ENCODE measurements at regions not wholly inside any gene's neighbourhood (a gene's known extent, or its start where the extent isn't known, plus 50 kb on each side); places are given as distances from the start of the nearest gene placed in this dataset.

DNA sequence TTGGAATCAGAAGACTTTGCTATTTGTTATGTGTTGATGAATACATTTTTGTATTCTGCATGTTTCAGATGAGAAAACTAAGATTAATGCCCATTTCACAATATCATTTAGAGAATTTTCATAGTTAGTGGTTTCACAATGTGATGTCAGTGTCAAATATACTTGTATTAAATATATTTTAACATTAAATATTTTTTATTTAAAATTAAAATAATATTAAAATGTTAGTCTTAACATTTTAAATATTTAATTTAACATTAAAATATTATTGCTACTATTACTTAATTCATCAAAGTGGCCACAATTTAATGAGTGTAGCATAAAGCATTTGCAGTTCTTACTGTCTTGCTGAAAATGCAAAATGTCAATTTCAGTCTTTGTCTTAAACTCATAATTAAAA lies 478.8 kb downstream of the KCNJ2 start:
- H3K27ac Mint-ChIP-seq = no peak overlapping the region
- H3K4me3 Mint-ChIP-seq = no peak overlapping the region
- H3K4me2 ChIP-seq (replicated peaks; ENCODE audit: low read depth, low read length, poor library complexity, severe bottlenecking) = no peak overlapping the region
- no peak overlapping the region for H2AFZ ChIP-seq (ENCODE audit: insufficient read depth, low read depth, low read length, poor library complexity, severe bottlenecking)
- POLR2A ChIA-PET = no interaction called here
- no peak overlapping the region for H3K27ac ChIP-seq (ENCODE audit: low read length in 2 of 2)
- no peaks in the 10 kb centered on the region for H3K4me1 Mint-ChIP-seq
- no peak for ATAC-seq (ENCODE audit: low read depth)
- H3K9me3 ChIP-seq (ENCODE audit: control extremely low read depth in 1 of 3, control insufficient read depth in 2 of 3, insufficient read depth in 1 of 3, low read length in 2 of 3) = no peaks in the 10 kb centered on the region
- intact Hi-C loops (cut with micrococcal nuclease) = no loop called here
- no peaks in the 10 kb centered on the region for H3K4me1 ChIP-seq (ENCODE audit: control insufficient read depth in 2 of 2, insufficient read depth in 2 of 2, low read length in 2 of 2)
- peaks cover 4% of the 10 kb centered on the region for H3K9me3 Mint-ChIP-seq (ENCODE audit: insufficient read depth)
- no peak overlapping the region for H3K4me3 ChIP-seq (ENCODE audit: control extremely low read depth in 1 of 5, extremely low read depth in 1 of 5, insufficient read depth in 1 of 5, low read depth in 2 of 5, low read length in 4 of 5)
- CTCF ChIA-PET = interaction anchor here (0.5 kb wide), 1 partner anchor 1893 kb away, joined by 3 read pairs; no protein-coding TSS in a partner anchor
- DNase-seq = no peak
- no peaks in the 10 kb centered on the region for H3K36me3 ChIP-seq (replicated peaks in 1 of 2; ENCODE audit: control extremely low read depth in 1 of 2, control insufficient read depth in 1 of 2, extremely low read depth in 1 of 2, insufficient read depth in 2 of 2, low read length in 1 of 2)
- no peaks in the 10 kb centered on the region for H4K20me1 ChIP-seq (ENCODE audit: control insufficient read depth, insufficient read depth, low read length, poor library complexity, severe bottlenecking)
- no peaks in the 10 kb centered on the region for H3K79me2 ChIP-seq (ENCODE audit: control insufficient read depth, insufficient read depth, low read length)
- TF ChIP-seq EZH2 (IDR thresholded peaks at IDR 0.05; ENCODE audit: borderline replicate concordance, insufficient read depth, low read depth, low read length, poor library complexity, severe bottlenecking) = no peak
- TF ChIP-seq, protein P1, sequence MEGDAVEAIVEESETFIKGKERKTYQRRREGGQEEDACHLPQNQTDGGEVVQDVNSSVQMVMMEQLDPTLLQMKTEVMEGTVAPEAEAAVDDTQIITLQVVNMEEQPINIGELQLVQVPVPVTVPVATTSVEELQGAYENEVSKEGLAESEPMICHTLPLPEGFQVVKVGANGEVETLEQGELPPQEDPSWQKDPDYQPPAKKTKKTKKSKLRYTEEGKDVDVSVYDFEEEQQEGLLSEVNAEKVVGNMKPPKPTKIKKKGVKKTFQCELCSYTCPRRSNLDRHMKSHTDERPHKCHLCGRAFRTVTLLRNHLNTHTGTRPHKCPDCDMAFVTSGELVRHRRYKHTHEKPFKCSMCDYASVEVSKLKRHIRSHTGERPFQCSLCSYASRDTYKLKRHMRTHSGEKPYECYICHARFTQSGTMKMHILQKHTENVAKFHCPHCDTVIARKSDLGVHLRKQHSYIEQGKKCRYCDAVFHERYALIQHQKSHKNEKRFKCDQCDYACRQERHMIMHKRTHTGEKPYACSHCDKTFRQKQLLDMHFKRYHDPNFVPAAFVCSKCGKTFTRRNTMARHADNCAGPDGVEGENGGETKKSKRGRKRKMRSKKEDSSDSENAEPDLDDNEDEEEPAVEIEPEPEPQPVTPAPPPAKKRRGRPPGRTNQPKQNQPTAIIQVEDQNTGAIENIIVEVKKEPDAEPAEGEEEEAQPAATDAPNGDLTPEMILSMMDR (IDR thresholded peaks at IDR 0.05) = no peak
- no peaks in the 10 kb centered on the region for H3K27me3 ChIP-seq (replicated peaks in 1 of 4; ENCODE audit: control extremely low read depth in 1 of 4, control insufficient read depth in 3 of 4, insufficient read depth in 4 of 4, low read length in 3 of 4)
- no peak overlapping the region for H3K9ac ChIP-seq (ENCODE audit: low read length)
- H3K27me3 Mint-ChIP-seq = no peaks in the 10 kb centered on the region

DNA sequence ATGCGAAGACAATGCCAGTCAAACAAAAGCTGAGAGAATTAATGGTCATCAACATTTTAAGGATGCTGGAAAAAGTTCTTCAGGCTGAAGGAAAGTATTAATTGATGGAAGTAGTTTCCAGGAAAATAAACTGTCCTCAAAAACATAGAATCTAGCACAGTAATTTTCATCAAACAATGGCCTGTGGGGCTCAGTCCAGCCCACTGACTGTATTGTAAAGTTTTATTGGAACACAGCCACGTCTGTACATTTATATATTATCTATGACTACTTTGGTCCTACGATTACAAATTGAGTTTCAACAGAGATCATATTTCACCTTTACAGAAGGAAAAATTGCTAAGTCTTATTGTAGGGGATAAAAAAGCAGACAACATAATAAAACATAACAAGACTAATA lies 484.5 kb downstream of the KCNJ2 start:
- H3K36me3 ChIP-seq (replicated peaks in 1 of 2; ENCODE audit: control extremely low read depth in 1 of 2, control insufficient read depth in 1 of 2, extremely low read depth in 1 of 2, insufficient read depth in 2 of 2, low read length in 1 of 2) = no peaks in the 10 kb centered on the region
- no peaks in the 10 kb centered on the region for H3K27me3 Mint-ChIP-seq
- ChIA-PET POLR2A (no interaction called here), CTCF (no interaction called here)
- no peak overlapping the region for H3K4me3 ChIP-seq (ENCODE audit: control extremely low read depth in 1 of 5, extremely low read depth in 1 of 5, insufficient read depth in 1 of 5, low read depth in 2 of 5, low read length in 4 of 5)
- no peak for ATAC-seq (ENCODE audit: low read depth)
- H3K79me2 ChIP-seq (ENCODE audit: control insufficient read depth, insufficient read depth, low read length) = no peaks in the 10 kb centered on the region
- no peaks in the 10 kb centered on the region for H3K9me3 Mint-ChIP-seq (ENCODE audit: insufficient read depth)
- H3K27ac Mint-ChIP-seq = no peak overlapping the region
- H3K4me1 Mint-ChIP-seq = no peaks in the 10 kb centered on the region
- no peak overlapping the region for H2AFZ ChIP-seq (ENCODE audit: insufficient read depth, low read depth, low read length, poor library complexity, severe bottlenecking)
- H3K4me1 ChIP-seq (ENCODE audit: control insufficient read depth in 2 of 2, insufficient read depth in 2 of 2, low read length in 2 of 2) = no peaks in the 10 kb centered on the region
- no peak overlapping the region for H3K4me3 Mint-ChIP-seq
- no peak overlapping the region for H3K27ac ChIP-seq (ENCODE audit: low read length in 2 of 2)
- H3K9me3 ChIP-seq (ENCODE audit: control extremely low read depth in 1 of 3, control insufficient read depth in 2 of 3, insufficient read depth in 1 of 3, low read length in 2 of 3) = no peaks in the 10 kb centered on the region
- H3K27me3 ChIP-seq (replicated peaks in 1 of 4; ENCODE audit: control extremely low read depth in 1 of 4, control insufficient read depth in 3 of 4, insufficient read depth in 4 of 4, low read length in 3 of 4) = no peaks in the 10 kb centered on the region
- WGBS (ENCODE audit: insufficient coverage) = no CpG with 5 or more reads among the region's 3 CpGs
- no peak for DNase-seq
- H4K20me1 ChIP-seq (ENCODE audit: control insufficient read depth, insufficient read depth, low read length, poor library complexity, severe bottlenecking) = no peaks in the 10 kb centered on the region
- TF ChIP-seq EZH2 (IDR thresholded peaks at IDR 0.05; ENCODE audit: borderline replicate concordance, insufficient read depth, low read depth, low read length, poor library complexity, severe bottlenecking) = no peak
- TF ChIP-seq, protein P1 (IDR thresholded peaks at IDR 0.05) = no peak
- intact Hi-C loops (cut with micrococcal nuclease) = no loop called here
- H3K9ac ChIP-seq (ENCODE audit: low read length) = no peak overlapping the region
- H3K4me2 ChIP-seq (replicated peaks; ENCODE audit: low read depth, low read length, poor library complexity, severe bottlenecking) = no peak overlapping the region

Measured in B cell (primary cell).